Gastrocnemius medialis (tissue), 4 donors: ENCODE measurements at regions not wholly inside any gene's neighbourhood (a gene's known extent, or its start where the extent isn't known, plus 50 kb on each side); places are given as distances from the start of the nearest gene placed in this dataset.

Source experiments
- ATAC-seq, 2 donors: fragments of 150-250 bp; one replicate each; pipeline ENCODE4 v1.9.1; 2016
- DNase-seq, 2 donors: peaks; one replicate each; pipeline ENCODE4 v3.0.0-alpha.2; 2019
- H3K27ac ChIP-seq, 4 donors: fragments of 200-600 bp; sonication (generic); 1 replicate in 1 of 4; 2 replicates in 3 of 4; pipeline ENCODE4 v1.5.1; 2016 to 2018; ENCODE audit warnings: mild to moderate bottlenecking in 2 of 4, moderate library complexity in 1 of 4
- H3K27me3 ChIP-seq, 3 donors: fragments of 200-600 bp; sonication (generic) in 2 of 3; 1 replicate in 1 of 3; 2 replicates in 2 of 3; pipeline versions ENCODE4 v1.5.1 to v1.6.0; 2016 to 2019; ENCODE audit warnings: mild to moderate bottlenecking in 1 of 3, moderate library complexity in 1 of 3
- H3K36me3 ChIP-seq, 2 donors: fragments of 200-600 bp; sonication (generic) in 1 of 2; one replicate each; pipeline ENCODE4 v1.5.1; 2017 to 2018
- H3K4me1 ChIP-seq, 2 donors: fragments of 200-600 bp; sonication (generic) in 1 of 2; one replicate each; pipeline ENCODE4 v1.5.1; 2016 to 2017; ENCODE audit warnings: mild to moderate bottlenecking in 2 of 2
- H3K4me3 ChIP-seq, 4 donors: fragments of 200-600 bp; sonication (generic) in 3 of 4; 1 replicate in 1 of 4; 2 replicates in 3 of 4; pipeline ENCODE4 v1.5.1; 2016 to 2019; ENCODE audit warnings: mild to moderate bottlenecking in 2 of 4
- H3K9me3 ChIP-seq, 3 donors: fragments of 200-600 bp; sonication (generic) in 2 of 3; 1 replicate in 1 of 3; 2 replicates in 2 of 3; pipeline ENCODE4 v1.5.1; 2016 to 2019
- POLR2A ChIP-seq, 2 donors: fragments of 450-650 bp; IDR thresholded peaks; one replicate each; pipeline ENCODE4 v1.6.1; 2017; ENCODE audit warnings: antibody characterized with exemption in 2 of 2, mild to moderate bottlenecking in 2 of 2, moderate library complexity in 2 of 2
- in situ Hi-C, 4 donors: fragments of 200-750 bp; cut with MboI; loops; one replicate each; pipeline versions ENCODE4 v1.15.0 to v1.8.0; 2017; ENCODE audit warnings: low sequenced_read_pairs in 4 of 4
- intact Hi-C: fragments of 100-400 bp; cut with DNase I; formaldehyde crosslinking; loops from one replicate; pipeline ENCODE4 v1.15.1; 2023; ENCODE audit warnings: low total_unique reads
- TF ChIP-seq, protein P1 (sequence below), 5 experiments: fragments of 450-650 bp in 3 of 5; fragments of 200-600 bp in 2 of 5; sonication (generic) in 2 of 5; IDR thresholded peaks in 4 of 5; conservative IDR thresholded peaks in 1 of 5; 1 replicate in 4 of 5; 2 replicates in 1 of 5; pipeline ENCODE4 v1.5.1; 2016 to 2019; ENCODE audit warnings: antibody characterized with exemption in 5 of 5, mild to moderate bottlenecking in 3 of 5, moderate library complexity in 3 of 5

DNA sequence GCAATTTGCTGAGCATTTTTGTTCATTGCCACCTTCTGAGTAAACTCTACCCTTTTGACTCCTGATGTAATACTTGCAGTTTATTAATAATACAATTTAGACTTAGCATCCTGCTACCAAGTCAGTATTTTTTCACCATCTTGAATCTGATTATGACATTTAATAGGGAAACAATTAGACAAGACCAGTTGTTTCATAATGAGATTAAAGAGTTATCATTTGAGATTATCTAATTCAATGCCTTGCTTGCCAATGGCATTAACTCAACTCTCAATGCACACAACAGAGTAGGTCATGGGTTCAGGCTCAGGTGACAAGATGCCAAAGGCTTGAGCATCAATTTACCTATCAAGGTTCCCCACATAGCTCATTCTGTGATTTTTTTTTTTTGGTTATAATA is 488.4 kb downstream of the DISC1 start:
- TF ChIP-seq, protein P1, sequence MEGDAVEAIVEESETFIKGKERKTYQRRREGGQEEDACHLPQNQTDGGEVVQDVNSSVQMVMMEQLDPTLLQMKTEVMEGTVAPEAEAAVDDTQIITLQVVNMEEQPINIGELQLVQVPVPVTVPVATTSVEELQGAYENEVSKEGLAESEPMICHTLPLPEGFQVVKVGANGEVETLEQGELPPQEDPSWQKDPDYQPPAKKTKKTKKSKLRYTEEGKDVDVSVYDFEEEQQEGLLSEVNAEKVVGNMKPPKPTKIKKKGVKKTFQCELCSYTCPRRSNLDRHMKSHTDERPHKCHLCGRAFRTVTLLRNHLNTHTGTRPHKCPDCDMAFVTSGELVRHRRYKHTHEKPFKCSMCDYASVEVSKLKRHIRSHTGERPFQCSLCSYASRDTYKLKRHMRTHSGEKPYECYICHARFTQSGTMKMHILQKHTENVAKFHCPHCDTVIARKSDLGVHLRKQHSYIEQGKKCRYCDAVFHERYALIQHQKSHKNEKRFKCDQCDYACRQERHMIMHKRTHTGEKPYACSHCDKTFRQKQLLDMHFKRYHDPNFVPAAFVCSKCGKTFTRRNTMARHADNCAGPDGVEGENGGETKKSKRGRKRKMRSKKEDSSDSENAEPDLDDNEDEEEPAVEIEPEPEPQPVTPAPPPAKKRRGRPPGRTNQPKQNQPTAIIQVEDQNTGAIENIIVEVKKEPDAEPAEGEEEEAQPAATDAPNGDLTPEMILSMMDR (IDR thresholded peaks at IDR 0.05 in 4 of 5, conservative IDR thresholded peaks at IDR 0.05 in 1 of 5): no peak
- TF ChIP-seq POLR2A (IDR thresholded peaks at IDR 0.05): no peak
- H3K36me3 ChIP-seq: no peaks in the 10 kb centered on the region
- DNase-seq: no peak
- H3K27ac ChIP-seq: no peak overlapping the region
- H3K4me1 ChIP-seq: no peaks in the 10 kb centered on the region
- in situ Hi-C loops (no loop called here), intact Hi-C loops (no loop called here)
- H3K27me3 ChIP-seq: no peaks in the 10 kb centered on the region
- no peak for ATAC-seq
- no peaks in the 10 kb centered on the region for H3K9me3 ChIP-seq
- no peak overlapping the region for H3K4me3 ChIP-seq

DNA sequence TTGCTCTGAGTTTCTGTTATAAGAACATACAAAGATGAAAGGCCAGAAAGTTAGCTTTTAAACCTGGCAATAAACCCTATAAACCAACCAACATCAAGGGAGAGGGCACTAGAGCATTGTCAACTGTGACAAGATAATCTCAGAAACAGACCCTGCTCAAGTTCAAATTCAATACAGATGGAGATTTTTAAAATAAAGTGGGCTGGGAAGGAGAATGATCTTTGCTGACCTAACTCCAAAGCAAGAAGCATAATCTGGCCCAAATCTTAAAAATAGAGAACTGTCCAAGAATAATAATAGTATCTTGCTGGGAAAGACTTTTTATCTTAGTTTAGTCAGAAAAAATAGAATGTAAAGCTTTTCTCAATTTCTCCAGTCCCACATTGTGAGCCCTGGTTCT is 485.5 kb downstream of the DISC1 start:
- Histone ChIP-seq H3K4me1 (no peaks in the 10 kb centered on the region), H3K9me3 (no peaks in the 10 kb centered on the region), H3K4me3 (no peak overlapping the region), H3K27me3 (no peaks in the 10 kb centered on the region), H3K36me3 (no peaks in the 10 kb centered on the region), H3K27ac (no peak overlapping the region)
- in situ Hi-C loops: no loop called here
- DNase-seq: no peak
- no peak for TF ChIP-seq POLR2A (IDR thresholded peaks at IDR 0.05)
- TF ChIP-seq, protein P1 (IDR thresholded peaks at IDR 0.05 in 4 of 5, conservative IDR thresholded peaks at IDR 0.05 in 1 of 5): no peak
- ATAC-seq: no peak
- intact Hi-C loops: no loop called here

DNA sequence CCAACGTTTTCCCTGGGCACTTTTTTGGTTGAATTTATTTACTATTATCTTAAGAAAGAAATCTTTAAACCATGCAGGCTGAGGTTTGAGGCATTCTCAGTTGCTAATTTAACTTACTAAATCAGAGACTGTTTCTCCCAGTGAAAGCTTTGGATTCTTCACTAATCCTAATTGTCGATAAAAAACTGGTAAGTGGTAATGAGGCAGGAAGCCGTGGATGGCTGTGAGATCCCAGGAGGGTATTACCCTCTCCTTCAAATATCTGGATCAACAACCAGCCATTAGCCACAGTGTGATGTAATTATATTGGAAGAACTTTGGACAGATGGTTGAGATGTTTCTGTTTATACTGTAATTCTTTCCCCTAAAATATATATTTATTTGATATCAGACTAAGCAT is 485.0 kb downstream of the DISC1 start:
- Histone ChIP-seq H3K27ac (no peak overlapping the region), H3K4me1 (no peaks in the 10 kb centered on the region), H3K4me3 (no peak overlapping the region), H3K36me3 (no peaks in the 10 kb centered on the region), H3K9me3 (no peaks in the 10 kb centered on the region), H3K27me3 (no peaks in the 10 kb centered on the region)
- no peak for ATAC-seq
- intact Hi-C loops (no loop called here), in situ Hi-C loops (no loop called here)
- TF ChIP-seq POLR2A (IDR thresholded peaks at IDR 0.05): no peak
- TF ChIP-seq, protein P1 (IDR thresholded peaks at IDR 0.05 in 4 of 5, conservative IDR thresholded peaks at IDR 0.05 in 1 of 5): no peak
- no peak for DNase-seq

DNA sequence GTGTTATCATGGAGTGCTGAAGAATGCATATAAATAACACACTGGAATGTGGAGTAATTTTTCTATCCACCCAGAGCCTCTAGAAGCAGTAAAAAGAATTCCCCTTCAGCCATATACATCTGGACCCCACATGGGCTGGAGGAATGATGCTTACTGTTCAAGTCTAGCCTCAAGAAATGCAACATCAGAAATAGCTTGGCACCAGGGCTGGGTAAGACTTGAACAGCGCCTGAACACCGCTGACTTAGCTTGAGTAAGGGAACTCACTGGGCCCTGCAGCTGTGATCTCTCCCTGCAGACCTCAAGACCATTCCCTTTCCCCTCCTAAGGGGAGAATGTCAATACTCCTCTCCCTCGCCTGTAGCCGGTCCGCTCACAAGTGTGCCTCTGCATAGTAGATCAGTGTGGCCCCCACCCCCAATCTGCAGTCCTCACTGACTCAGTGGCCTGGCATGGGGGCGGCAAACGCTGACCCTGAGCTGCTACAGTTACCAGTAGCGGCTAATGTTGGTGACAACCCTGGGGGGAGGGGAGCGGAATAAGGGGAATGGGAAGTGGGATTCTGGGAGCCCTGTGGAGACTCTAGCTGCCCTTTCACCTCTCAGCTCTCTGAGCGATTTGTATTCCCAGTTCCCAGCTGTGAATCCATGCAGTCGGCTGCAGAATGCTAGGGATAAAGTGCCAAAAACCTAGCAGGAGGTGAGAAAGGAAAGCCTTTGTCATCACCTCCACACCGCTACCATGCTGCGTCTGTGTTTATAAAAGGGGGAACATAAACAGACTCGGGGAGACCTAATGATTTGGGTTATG is 483.9 kb downstream of the DISC1 start:
- Histone ChIP-seq H3K9me3 (no peaks in the 10 kb centered on the region), H3K4me3 (no peak overlapping the region), H3K36me3 (no peaks in the 10 kb centered on the region), H3K27me3 (no peaks in the 10 kb centered on the region), H3K4me1 (no peaks in the 10 kb centered on the region), H3K27ac (no peak overlapping the region)
- TF ChIP-seq, protein P1 (IDR thresholded peaks at IDR 0.05 in 4 of 5, conservative IDR thresholded peaks at IDR 0.05 in 1 of 5): no peak
- TF ChIP-seq POLR2A (IDR thresholded peaks at IDR 0.05): no peak
- ATAC-seq (no peak), DNase-seq (no peak)
- intact Hi-C loops (no loop called here), in situ Hi-C loops (no loop called here)

DNA sequence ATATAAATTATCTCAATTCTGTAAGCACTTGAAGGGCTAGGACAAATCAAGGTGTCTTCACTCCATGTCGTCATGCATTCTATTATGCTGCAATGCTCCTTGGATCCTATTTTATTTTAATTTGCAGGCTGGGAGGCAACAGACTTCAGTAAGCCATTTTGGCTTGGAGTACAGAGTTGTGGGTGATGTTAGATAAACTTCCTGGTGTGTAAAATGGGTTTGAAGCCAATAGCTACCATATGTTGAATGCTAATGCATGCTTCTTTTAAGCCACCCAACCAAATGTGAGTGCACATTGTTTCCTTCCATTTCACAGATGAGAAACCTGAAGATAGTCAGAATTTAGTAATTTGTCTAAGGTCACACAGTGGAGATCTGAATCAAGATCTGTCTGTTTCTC is 482.8 kb downstream of the DISC1 start:
- no peak overlapping the region for H3K27ac ChIP-seq
- H3K4me1 ChIP-seq: no peaks in the 10 kb centered on the region
- H3K4me3 ChIP-seq: no peak overlapping the region
- H3K27me3 ChIP-seq: no peaks in the 10 kb centered on the region
- in situ Hi-C loops (no loop called here), intact Hi-C loops (no loop called here)
- no peaks in the 10 kb centered on the region for H3K36me3 ChIP-seq
- TF ChIP-seq, protein P1 (IDR thresholded peaks at IDR 0.05 in 4 of 5, conservative IDR thresholded peaks at IDR 0.05 in 1 of 5): no peak
- no peak for TF ChIP-seq POLR2A (IDR thresholded peaks at IDR 0.05)
- DNase-seq: no peak
- no peaks in the 10 kb centered on the region for H3K9me3 ChIP-seq
- no peak for ATAC-seq
